ENCODE measurements at regions not wholly inside any gene's neighbourhood (a gene's known extent, or its start where the extent isn't known, plus 50 kb on each side); places are given as distances from the start of the nearest gene placed in this dataset.

DNA sequence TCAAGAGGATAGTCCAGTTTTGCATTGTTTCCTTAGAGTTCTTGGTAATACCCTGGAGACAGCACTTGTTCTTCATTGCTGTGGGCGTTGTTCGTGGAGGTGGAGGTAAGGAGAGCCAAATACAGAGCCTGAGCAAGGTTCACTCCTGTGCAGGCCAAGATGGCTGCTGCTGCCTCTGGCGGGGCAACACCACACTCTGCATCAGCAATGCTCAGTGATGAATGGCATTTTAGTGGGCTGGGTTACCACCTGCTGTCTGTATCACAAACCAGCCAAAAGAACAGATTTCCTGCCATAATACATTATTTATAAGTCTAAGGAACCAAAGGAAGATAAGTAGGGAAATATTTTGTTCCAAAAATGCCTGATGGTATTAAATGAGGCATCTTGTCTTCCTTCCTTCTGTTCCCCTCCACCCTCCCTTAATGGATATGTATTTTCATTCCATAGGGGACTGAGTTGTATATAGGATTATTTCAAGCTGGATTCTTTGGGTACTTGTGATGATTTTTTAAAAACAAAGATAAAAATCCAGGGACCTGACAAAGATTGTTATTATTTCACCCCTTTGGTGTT lies 61.6 kb upstream of the LIMCH1 start:
- Histone ChIP-seq H3K4me3 (no peak overlapping the region), H3K27me3 (no peaks in the 10 kb centered on the region), H3K27ac (no peak overlapping the region), H3K79me2 (no peaks in the 10 kb centered on the region), H3K4me1 (ENCODE audit: insufficient read depth) (no peaks in the 10 kb centered on the region), H3K9me2 (replicated peaks; ENCODE audit: insufficient read depth) (no peaks in the 10 kb centered on the region), H3K9me3 (ENCODE audit: low read depth) (no peaks in the 10 kb centered on the region), H2AFZ (no peak overlapping the region), H3K36me3 (replicated peaks; ENCODE audit: insufficient read depth, low read depth) (no peaks in the 10 kb centered on the region), H4K20me1 (ENCODE audit: insufficient read depth, poor library complexity, severe bottlenecking) (no peaks in the 10 kb centered on the region), H3K4me2 (no peak overlapping the region)
- no peak for DNase-seq (ENCODE audit: low spot score)
- WGBS (ENCODE audit: low lambda C conversion rate, missing lambda C conversion rate), result 93% methylated on average over 3 of the region's 3 CpGs
- TF ChIP-seq EZH2 (IDR thresholded peaks at IDR 0.05; ENCODE audit: borderline replicate concordance) (no peak), EZH2phosphoT487 (IDR thresholded peaks at IDR 0.05; ENCODE audit: low read depth, severe bottlenecking, unreplicated experiment) (no peak)
- TF ChIP-seq, protein P1, sequence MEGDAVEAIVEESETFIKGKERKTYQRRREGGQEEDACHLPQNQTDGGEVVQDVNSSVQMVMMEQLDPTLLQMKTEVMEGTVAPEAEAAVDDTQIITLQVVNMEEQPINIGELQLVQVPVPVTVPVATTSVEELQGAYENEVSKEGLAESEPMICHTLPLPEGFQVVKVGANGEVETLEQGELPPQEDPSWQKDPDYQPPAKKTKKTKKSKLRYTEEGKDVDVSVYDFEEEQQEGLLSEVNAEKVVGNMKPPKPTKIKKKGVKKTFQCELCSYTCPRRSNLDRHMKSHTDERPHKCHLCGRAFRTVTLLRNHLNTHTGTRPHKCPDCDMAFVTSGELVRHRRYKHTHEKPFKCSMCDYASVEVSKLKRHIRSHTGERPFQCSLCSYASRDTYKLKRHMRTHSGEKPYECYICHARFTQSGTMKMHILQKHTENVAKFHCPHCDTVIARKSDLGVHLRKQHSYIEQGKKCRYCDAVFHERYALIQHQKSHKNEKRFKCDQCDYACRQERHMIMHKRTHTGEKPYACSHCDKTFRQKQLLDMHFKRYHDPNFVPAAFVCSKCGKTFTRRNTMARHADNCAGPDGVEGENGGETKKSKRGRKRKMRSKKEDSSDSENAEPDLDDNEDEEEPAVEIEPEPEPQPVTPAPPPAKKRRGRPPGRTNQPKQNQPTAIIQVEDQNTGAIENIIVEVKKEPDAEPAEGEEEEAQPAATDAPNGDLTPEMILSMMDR (IDR thresholded peaks at IDR 0.05; ENCODE audit: poor library complexity), result no peak

DNA sequence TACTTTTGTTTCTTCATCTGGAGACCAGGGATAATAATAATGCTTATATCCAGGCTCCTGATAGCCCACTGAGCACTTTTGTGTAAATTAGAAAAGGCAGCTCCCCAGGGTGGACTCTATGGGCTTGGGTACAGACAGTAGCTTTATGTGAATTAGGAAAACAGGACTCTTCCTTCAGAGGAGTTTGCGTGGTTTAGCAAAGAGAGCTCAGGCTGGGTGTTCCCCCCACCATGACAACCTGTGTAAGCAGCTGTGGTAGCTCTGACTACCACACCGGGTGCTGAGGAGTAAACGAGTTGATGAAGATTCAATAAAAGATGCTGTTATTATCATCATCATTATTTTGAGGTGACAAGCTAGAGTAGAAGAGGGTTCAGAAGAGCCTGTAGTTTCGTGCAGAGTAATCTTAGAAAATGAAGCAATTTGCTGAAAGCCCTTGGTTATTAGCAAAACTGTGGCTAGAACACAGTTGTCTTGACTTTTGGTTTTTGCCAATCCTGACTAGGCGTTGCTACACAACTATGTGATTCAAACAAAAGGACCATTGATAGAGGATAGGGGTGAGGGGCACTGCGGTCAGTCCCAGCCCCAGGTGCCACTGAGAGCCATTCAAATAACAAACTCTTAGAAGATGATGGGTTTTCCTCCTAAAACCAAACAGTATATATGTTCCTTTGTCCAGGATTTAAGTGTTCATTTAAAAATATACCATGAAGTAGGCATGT lies 60.6 kb upstream of the LIMCH1 start:
- TF ChIP-seq, protein P1 (IDR thresholded peaks at IDR 0.05; ENCODE audit: poor library complexity), result no peak
- TF ChIP-seq EZH2phosphoT487 (IDR thresholded peaks at IDR 0.05; ENCODE audit: low read depth, severe bottlenecking, unreplicated experiment) (no peak), EZH2 (IDR thresholded peaks at IDR 0.05; ENCODE audit: borderline replicate concordance) (no peak)
- DNase-seq (ENCODE audit: low spot score), result no peak
- H3K79me2 ChIP-seq, result no peaks in the 10 kb centered on the region
- H3K36me3 ChIP-seq (replicated peaks; ENCODE audit: insufficient read depth, low read depth), result no peaks in the 10 kb centered on the region
- H3K27me3 ChIP-seq, result no peaks in the 10 kb centered on the region
- H3K9me2 ChIP-seq (replicated peaks; ENCODE audit: insufficient read depth), result no peaks in the 10 kb centered on the region
- H4K20me1 ChIP-seq (ENCODE audit: insufficient read depth, poor library complexity, severe bottlenecking), result no peaks in the 10 kb centered on the region
- no peak overlapping the region for H2AFZ ChIP-seq
- no peaks in the 10 kb centered on the region for H3K4me1 ChIP-seq (ENCODE audit: insufficient read depth)
- H3K9me3 ChIP-seq (ENCODE audit: low read depth), result no peaks in the 10 kb centered on the region
- H3K4me2 ChIP-seq, result no peak overlapping the region
- no peak overlapping the region for H3K27ac ChIP-seq
- H3K4me3 ChIP-seq, result no peak overlapping the region
- WGBS (ENCODE audit: low lambda C conversion rate, missing lambda C conversion rate), result 90% methylated on average over 6 of the region's 6 CpGs

DNA sequence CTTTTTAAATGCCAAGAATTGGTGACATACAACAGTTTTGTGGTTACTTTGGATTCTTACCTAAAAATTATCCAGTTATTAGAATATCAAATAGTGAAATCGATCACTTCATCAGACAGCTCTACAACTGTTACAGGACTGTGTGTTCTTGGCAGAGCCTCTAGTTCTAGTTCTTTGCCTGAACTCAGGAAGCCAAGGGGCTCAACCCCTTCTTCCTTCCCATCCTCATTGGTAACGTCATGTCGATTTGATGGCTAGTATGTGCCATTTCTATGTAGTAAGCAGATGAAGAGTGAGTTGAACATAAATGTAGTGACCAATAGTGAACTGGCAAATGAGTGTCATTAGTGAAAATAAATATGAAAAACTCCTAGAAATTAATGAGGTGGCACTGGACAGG lies 59.4 kb upstream of the LIMCH1 start:
- Histone ChIP-seq H3K4me1 (ENCODE audit: insufficient read depth) (no peaks in the 10 kb centered on the region), H3K27me3 (no peaks in the 10 kb centered on the region), H3K79me2 (no peaks in the 10 kb centered on the region), H3K9me2 (replicated peaks; ENCODE audit: insufficient read depth) (no peaks in the 10 kb centered on the region), H3K4me3 (no peak overlapping the region), H4K20me1 (ENCODE audit: insufficient read depth, poor library complexity, severe bottlenecking) (no peaks in the 10 kb centered on the region), H3K27ac (no peak overlapping the region), H3K36me3 (replicated peaks; ENCODE audit: insufficient read depth, low read depth) (no peaks in the 10 kb centered on the region), H3K9me3 (ENCODE audit: low read depth) (no peaks in the 10 kb centered on the region), H3K4me2 (no peak overlapping the region), H2AFZ (no peak overlapping the region)
- DNase-seq (ENCODE audit: low spot score), result no peak
- TF ChIP-seq, protein P1 (IDR thresholded peaks at IDR 0.05; ENCODE audit: poor library complexity), result no peak
- no peak for TF ChIP-seq EZH2 (IDR thresholded peaks at IDR 0.05; ENCODE audit: borderline replicate concordance)
- TF ChIP-seq EZH2phosphoT487 (IDR thresholded peaks at IDR 0.05; ENCODE audit: low read depth, severe bottlenecking, unreplicated experiment), result no peak
- WGBS (ENCODE audit: low lambda C conversion rate, missing lambda C conversion rate), result 94% methylated on average over 3 of the region's 3 CpGs
